A673 (cell line): ENCODE measurements at regions not wholly inside any gene's neighbourhood (a gene's known extent, or its start where the extent isn't known, plus 50 kb on each side); places are given as distances from the start of the nearest gene placed in this dataset.

ENCODE experiments used
- EZH2 ChIP-seq: fragments of 200-600 bp; sonication (generic); IDR thresholded peaks from 2 replicates; pipeline ENCODE4 v1.6.1; 2017; ENCODE audit warnings: borderline replicate concordance, low read depth, mild to moderate bottlenecking, mixed read lengths, antibody characterized with exemption, low read length; ENCODE audit not compliant: poor library complexity, severe bottlenecking
- TF ChIP-seq, protein P1 (sequence below): fragments of 300-800, 200-600 bp; sonication (generic); conservative IDR thresholded peaks from 2 replicates; pipeline ENCODE4 v1.5.1; 2017; ENCODE audit warnings: low read depth, mild to moderate bottlenecking, antibody characterized with exemption, low read length, moderate library complexity, mixed read lengths

DNA sequence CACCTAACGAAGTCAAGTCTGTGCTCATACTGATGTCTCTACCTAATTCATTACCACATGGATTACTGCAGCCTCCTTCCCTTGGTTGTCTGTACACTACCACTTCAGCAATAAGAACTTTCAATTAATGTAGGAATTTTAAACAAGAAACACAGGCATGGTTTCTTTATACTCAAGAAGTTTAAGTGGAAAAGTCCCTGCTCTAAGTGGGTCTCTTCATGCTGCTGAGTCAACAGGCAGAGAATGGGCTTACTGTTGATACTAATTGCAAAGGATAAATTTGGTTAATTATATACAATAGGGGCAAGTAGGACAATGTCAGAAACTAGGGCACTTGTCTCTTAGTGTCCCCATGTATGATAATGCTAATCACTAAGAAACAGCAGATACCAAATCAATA lies 392.6 kb downstream of the DSEL start:
- TF ChIP-seq EZH2 = no peak
- TF ChIP-seq, protein P1, sequence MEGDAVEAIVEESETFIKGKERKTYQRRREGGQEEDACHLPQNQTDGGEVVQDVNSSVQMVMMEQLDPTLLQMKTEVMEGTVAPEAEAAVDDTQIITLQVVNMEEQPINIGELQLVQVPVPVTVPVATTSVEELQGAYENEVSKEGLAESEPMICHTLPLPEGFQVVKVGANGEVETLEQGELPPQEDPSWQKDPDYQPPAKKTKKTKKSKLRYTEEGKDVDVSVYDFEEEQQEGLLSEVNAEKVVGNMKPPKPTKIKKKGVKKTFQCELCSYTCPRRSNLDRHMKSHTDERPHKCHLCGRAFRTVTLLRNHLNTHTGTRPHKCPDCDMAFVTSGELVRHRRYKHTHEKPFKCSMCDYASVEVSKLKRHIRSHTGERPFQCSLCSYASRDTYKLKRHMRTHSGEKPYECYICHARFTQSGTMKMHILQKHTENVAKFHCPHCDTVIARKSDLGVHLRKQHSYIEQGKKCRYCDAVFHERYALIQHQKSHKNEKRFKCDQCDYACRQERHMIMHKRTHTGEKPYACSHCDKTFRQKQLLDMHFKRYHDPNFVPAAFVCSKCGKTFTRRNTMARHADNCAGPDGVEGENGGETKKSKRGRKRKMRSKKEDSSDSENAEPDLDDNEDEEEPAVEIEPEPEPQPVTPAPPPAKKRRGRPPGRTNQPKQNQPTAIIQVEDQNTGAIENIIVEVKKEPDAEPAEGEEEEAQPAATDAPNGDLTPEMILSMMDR = no peak
